ENCODE measurements at regions not wholly inside any gene's neighbourhood (a gene's known extent, or its start where the extent isn't known, plus 50 kb on each side); places are given as distances from the start of the nearest gene placed in this dataset.

DNA sequence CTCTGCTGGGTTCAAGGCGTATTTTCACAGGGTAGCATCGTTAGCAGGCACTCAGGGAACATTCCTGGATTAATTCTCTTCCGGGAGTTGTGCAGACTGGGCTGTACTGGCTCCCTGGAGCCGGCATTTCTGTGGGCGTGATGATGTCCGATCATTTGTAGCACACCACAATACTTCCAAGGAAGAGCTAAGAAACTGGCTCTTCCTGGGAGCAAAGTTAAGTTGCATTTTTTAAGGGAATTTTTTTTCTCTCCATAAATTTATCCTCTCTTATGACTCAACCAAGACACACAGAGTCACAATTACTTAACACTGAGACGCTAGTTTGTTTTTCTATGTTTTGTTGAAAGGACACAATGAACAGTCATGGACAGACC lies 211.6 kb upstream of the FOXF1 start:
- intact Hi-C loops (cut with DNase I) = no loop called here
- ATAC-seq (no peak), DNase-seq (ENCODE audit: missing footprints) (no peak)

DNA sequence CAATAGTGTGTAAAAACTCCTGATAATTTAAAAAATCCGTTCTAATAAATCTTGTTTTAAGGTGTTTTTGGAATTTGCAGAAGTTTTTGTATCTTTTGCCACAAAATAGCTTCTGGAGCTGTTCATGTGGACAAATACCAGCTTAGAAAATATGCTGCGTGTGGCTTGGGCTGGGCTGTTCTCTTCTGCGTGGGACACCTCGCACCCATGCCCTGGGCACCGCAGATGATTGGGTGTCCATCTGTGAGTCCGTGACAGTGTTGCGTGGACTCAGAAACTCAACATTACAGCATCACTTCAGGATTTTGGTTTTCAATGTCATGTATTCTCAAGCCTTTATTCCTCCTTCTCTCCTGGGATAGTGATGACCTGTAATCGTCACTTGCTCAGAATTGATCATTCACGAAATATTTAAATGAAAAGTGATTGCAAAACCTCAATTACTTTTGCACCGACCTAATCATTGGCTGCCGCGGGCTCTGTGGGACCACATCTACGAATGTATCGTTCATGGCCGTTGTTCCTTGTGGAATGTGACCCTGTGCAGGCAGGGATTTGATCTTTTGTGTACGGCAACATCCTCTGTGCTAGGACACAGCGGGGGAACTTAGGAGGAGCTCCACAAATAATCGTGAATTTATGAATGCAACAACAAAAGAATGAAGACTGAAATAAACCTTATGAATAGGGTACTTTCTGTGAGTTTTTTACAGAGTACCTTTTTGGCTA lies 210.3 kb upstream of the FOXF1 start:
- no peak for DNase-seq (ENCODE audit: missing footprints)
- no peak for ATAC-seq
- intact Hi-C loops (cut with DNase I) = no loop called here

DNA sequence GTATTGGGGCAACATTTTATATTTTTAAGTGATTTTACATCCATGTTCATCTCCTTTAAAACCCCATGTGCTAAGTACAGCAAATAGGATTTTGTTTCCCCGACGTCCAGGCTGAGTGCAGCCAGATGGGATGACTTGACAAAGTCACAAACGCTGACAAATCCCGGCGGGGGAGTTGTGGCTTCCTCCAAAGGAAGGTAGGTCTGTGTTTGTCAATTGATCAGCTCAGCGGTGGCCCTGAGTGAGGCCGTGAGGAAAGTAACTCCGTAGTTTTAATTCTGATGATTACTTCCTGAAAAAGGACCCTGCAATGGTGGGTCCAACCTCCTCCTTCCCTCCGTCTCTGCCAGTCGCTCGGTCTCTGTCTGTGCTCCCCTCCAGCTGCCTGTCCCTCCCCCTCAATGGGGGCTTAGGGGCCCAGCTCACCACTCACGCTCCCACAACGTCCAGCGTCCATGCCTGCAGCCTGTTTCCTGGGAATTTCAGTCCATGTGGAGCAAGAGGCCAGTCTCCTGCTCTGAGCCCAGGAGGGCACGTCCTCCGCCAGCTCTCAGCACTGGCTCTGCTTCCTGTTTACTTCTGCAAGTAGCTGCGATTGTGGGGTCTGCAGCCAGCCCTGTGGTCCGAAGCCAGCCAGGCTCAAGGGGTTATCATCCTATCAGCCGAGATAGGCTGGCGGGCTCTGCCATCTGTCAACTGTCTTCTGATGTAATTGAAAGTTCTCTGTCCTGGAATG lies 209.4 kb upstream of the FOXF1 start:
- ATAC-seq (no peak), DNase-seq (ENCODE audit: missing footprints) (no peak)
- intact Hi-C loops (cut with DNase I) = no loop called here

DNA sequence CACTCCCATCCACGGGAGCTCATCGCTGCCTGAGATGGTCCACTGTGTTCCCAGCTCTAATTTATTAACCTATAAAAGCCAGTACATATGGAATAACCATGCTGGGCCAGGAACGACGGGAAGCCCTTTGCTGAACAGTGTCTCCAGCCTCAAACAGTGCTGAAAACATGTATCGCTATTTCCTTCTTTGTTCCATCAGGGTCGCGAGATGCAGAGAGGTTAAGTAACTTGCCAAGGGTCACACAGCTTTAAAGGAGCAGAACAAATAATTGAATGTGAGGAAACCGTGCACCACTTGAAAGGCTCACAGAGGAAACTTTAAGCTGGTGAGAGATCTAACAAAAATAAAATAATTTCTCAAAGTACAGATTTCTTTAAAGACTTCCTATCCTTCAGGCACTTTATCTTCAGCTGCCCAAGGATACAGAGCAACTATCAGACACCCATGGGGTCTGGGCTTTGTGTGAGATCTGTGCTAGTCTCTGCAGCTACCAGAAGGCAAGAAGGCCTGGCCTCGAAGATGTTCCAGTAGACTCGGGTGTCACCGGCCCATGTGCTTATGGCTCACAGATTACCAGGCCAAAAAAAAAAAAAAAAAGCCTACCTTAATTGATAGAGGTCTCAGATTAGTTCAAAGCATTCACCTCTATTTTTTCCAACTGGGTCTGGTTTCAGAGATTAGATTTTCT lies 207.8 kb upstream of the FOXF1 start:
- no peak for DNase-seq (ENCODE audit: missing footprints)
- intact Hi-C loops (cut with DNase I) = no loop called here
- no peak for ATAC-seq

DNA sequence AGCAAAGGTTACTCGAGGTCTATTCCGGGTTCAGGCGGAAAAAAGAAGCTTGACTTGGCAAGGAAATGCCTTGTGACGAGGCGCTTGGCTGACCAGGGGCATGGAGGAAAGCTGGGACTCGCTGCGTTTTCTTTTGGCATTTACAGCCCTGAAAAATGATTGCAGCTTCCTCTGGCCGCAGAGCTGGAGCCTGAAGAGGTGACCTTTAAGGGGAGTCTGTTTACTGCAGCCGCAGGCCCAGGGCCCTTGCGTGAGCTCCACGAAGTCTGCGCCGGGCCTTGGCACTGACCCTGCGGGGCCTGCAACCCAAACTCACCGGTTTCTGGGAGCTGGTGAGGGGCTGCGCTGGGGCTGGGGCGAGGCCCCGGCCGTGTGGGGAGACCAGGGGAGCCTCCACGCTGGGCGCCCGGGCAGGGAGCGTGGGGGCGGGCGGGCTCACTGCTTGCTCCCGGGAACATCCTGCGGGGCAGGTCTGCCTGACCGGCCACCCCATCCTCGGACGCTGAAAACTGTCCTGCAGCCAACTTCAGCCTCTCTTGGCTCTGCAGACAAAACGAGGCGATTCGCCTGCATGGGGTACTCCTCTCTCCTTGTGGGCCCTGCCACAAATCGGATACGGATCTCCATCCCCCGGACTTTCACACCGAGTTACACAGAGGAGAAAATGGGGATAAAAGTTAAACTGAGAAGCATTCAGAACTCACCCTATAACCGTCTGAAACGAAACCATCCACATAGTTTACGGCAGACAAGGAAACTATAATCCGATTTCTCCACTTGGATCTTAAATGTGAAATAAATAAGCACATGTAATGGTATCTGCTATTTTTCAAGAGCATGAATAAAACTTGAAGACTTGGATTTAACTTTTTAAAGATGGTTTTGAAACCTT lies 206.3 kb upstream of the FOXF1 start:
- ATAC-seq = no peak
- DNase-seq (ENCODE audit: missing footprints) = no peak
- intact Hi-C loops (cut with DNase I) = no loop called here

DNA sequence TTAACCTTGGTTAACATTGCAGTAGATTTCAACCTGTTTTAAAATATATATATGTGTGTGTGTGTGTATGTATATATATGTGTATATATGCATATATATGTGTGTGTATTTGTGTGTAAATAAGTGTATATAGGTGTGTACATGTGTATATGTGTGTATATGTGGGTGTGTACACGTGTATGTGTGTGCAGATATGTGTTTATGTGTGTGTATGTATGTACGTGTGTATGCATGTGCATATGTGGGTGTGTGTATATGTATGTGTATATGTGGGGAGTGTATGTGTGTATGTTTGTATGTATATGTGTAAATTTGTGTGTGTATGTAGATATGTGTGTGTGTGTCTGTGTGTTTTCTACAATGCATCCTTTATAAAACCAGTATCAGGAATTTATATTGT lies 205.5 kb upstream of the FOXF1 start:
- no peak for ATAC-seq

DNA sequence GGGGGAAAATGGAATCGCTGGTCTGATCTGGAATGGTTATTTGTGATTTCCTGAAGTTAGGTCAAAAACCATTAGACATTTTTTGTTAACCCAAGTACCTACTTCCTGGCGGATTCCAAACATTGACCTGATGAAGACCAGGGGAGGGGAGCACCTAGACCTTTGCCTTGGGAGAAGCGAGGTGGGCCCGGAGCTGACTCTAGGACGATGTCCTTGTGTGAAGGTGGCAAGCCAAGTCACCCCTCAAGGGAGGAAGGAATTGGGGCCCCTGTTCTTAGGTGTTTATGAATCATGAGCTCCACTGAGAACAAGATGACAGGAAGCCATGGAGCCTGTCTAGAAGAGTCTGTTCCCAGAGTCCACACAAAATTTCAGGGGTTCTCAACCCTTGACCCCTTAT lies 204.9 kb upstream of the FOXF1 start:
- DNase-seq (ENCODE audit: missing footprints) (no peak), ATAC-seq (no peak)
- intact Hi-C loops (cut with DNase I) = no loop called here

More for the DNA sequence above, 205.5 kb upstream of the FOXF1 start:
- DNase-seq (ENCODE audit: missing footprints) = no peak
- intact Hi-C loops (cut with DNase I) = no loop called here

DNA sequence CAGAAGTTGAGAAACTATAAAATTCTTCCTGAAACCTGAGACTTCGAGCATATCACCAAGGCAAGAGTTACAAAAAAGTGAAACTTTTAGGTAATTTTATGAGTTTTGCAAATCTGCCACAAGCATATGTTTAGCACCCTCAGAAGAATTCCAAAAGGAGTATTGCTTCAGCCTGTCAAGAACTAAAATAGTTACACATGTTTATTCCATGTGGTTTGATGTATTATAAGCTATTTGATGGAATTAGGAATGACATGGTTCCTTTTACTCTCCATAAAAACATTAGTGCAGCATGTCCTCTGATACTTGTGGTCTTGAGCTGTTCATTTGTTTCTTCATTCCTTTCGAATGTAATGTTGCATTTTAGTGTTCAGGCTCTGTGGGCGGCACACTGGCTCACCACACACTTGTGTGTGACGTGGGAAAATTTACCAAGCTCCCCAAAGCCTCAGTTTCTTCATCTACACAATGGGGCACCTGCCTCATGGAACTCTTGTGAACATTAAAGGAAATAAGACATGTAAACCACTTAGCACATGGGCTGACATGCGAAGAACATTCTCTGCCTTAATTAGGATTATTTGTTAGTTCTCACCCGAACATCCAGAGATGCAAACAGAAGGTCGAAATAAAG lies 204.2 kb upstream of the FOXF1 start:
- intact Hi-C loops (cut with DNase I) = no loop called here
- DNase-seq (ENCODE audit: missing footprints) = no peak
- ATAC-seq = no peak

DNA sequence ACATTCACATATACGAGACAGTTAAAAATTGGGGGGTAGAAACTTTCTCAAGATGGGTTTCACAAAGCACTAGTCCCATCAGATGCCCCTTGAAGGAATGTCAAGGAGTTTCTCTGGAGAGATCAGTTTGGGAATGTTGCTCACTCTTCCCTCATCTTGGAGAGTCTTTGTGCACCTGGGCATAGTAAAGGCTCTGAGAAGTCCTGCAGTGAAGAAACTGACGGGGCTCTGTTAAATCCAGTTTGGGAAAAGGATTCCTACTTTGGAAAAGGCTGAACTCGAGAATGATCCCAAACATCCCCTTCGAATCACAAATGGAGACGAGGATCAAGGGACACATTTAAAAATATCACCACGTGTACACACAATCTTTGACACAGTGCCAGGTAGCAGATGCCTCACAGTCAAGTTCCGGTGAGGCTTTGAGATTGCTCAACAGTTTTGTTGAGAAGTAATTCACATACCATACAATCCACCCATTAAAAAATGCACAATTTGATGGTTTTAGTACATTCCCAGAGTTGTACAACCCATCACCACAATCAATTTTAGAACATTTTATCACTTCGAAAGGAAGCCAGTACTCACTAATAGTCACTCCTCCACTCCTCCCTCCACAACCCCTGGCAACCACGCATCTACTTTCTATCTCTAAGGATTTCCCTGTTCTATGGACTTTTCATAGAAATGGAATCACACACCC lies 203.4 kb upstream of the FOXF1 start:
- intact Hi-C loops (cut with DNase I) = no loop called here

DNA sequence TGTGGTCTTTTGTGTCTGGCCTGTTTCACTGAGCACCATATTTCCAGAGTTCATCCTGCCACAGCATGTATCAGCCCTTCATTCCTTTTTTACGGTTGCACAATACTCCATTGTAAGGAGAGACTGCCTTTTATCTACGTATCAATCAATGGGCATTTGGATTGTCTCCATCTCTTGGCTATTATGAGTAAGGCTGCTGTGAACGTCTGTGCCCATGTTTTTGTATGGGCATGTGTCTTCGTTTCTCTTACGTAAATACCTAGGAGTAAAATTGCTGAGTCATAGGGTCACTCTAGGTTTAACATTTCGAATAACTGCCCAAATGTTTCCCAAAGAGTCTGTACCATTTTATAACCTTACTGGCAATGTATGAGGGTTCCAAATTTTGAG lies 202.8 kb upstream of the FOXF1 start:
- DNase-seq (ENCODE audit: missing footprints) (no peak), ATAC-seq (no peak)
- intact Hi-C loops (cut with DNase I) = no loop called here

More for the DNA sequence above, 203.4 kb upstream of the FOXF1 start:
- DNase-seq (ENCODE audit: missing footprints) (no peak), ATAC-seq (no peak)

DNA sequence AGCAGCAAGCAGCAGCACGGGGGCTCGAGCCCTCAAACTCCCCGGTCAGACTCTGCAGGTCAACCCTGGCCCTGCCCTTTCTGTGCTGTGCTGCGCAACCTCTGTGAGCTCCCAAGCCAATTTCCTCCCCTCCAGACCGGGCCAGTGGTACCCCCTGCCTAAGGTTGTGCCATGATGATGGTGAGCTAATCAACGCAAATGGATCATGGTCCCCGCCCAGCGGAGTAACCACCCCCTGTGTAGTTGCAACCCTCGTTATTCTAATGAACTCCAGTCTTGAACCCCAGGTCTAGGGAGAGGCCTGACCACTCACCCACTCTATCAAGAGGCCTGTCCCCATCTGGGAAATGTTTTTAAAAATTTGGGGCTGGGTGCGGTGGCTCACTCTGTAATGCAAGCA lies 201.8 kb upstream of the FOXF1 start:
- ATAC-seq (no peak), DNase-seq (ENCODE audit: missing footprints) (no peak)

DNA sequence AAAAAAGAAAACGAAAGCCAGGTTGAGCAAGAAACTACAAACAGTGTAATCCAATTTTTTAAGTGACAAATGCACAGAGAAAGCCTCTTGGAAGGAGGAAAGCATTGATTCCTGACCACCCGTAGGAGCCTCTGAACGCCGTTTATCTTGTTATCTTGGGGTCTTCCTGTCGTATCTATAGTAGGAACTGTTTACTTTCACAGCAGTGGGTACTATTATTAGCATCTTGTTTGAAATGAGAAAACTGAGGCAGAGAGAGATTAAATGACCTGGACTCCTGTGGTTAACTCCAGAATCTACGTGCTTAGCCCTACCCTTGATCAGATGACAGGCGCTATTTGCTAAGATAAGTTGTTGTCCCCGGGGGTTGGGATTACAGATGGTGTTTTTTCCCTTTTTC lies 196.7 kb upstream of the FOXF1 start:
- intact Hi-C loops (cut with DNase I) = no loop called here
- ATAC-seq (no peak), DNase-seq (ENCODE audit: missing footprints) (no peak)

More for the DNA sequence above, 201.8 kb upstream of the FOXF1 start:
- intact Hi-C loops (cut with DNase I) = no loop called here

DNA sequence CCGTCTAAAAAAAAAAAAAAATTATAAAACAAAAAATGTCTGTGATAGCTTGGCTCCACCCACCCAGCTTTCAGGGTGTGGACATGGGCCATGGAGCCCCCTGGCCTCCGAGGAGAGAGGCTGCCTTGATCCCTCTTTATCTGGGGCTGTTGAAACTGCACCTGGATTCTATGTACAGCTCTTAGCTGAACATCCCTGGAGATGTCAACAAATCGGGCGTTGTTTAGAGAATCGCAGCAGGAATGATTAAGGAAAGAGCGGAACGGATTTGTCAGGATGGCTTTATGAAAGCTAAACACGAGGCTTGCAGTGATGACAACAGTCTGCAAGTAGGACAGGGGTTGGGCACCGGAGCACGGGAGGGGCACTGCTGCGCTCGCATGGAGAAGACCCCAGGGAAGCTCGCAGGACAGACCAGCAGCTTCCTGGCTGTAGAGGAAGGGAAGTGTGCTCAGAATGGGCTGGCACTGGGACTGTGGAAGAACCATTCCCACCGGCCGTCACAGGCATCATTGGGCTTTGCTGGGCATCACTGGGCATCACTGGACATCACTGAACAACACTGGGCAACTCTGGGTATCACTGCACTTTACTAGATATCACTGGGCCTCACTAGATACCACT lies 195.8 kb upstream of the FOXF1 start:
- intact Hi-C loops (cut with DNase I) = no loop called here
- no peak for ATAC-seq

DNA sequence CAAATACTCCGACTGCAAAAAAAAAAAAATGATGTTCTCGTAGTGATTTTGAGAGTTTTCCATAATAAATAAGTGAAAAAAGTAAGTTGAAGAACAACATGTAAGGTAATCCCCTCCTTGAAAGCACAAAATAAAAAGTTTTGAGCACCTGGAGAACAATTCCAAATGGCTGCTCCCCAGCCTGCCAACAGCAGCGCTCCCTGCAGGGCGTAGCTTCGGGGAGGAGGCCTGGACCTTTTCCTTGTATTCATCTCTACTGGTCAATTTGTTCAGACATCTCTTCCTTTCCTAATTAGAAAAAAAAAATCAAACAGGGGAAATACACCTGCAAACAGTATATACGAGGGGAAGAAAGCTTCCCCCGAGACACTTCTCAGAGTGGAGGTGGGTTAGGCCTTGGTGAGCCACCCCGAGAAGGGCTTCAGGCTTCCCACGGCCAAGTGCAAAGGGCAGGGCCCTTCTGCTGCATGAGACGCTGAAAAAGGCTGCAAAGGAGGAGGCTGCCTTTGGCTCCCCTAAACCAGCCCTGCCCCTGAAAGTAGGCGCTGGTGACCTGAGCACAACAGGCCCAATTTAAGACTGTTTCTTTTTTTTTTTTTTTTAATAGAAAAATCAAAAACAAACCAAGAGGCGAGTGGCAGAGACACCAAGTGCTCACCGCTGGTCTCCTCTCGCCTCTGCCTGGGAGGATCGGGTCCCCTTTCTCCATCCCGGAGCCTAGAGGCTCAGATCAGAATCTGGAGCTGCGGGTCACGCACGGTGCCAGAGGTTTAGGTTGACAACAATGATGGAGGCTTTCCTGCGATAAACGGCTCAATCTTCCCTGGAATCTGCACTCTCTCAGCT lies 193.1 kb upstream of the FOXF1 start:
- intact Hi-C loops (cut with DNase I) = no loop called here
- DNase-seq (ENCODE audit: missing footprints) (no peak), ATAC-seq (no peak)

More for the DNA sequence above, 195.8 kb upstream of the FOXF1 start:
- DNase-seq (ENCODE audit: missing footprints) = no peak

DNA sequence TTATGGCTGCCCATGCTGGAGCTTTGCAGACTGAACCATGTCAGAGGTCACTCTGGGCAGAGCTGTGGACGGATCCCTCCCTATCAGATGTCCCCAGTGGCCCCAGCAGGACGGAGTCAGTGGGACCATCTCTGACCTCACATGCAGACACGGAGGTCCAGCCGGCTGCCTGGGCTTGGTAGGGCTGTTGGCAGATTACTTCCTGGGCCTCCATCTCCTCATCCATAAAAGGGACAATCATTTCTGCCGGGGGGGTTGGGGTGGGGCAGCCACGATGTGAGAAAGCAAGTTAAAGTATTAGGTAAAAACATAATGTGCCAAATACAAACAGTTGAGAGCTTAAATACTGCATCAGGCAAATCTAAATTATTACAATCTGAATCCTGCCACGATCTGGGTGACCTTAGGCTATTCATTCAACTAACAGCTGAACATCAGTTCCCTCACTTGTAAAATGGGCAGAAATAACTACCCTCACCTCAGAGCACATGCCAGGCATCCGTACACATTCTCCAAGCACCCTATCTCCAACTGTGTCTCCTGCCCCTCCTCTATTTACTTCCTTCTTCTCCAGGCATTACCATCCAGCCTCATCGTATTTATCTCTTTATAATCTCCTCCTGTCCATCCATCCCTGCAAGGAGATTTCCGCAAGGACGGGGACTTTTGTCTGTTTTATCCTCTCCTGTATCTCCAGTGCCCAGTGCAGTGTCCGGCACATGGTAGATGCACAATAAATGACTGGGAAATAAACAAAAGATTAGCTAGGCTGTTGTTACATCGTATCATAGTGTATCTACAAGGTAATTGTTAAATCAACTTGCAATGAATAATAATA lies 192.3 kb upstream of the FOXF1 start:
- ATAC-seq = no peak
- no peak for DNase-seq (ENCODE audit: missing footprints)
- intact Hi-C loops (cut with DNase I) = no loop called here
